ENCODE measurements at regions not wholly inside any gene's neighbourhood (a gene's known extent, or its start where the extent isn't known, plus 50 kb on each side); places are given as distances from the start of the nearest gene placed in this dataset.
"Not testable (repeated sequence)": the region's sequence is repeated elsewhere in the genome, so short reads cannot be mapped to it uniquely, and the experiment has no call there.

DNA sequence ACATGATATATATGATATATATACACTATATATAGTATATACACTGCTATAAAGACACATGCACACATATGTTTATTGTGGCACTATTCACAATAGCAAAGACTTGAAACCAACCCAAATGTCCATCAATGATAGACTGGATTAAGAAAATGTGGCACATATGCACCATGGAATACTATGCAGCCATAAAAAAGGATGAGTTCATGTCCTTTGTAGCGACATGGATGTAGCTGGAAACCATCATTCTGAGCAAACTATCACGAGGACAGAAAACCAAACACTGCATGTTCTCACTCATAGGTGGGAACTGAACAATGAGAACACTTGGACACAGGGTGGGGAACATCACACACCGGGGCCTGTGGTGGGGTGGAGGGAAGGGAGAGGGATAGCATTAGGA, 190.3 kb upstream of the BET1 start:
- TF ChIP-seq, protein P1, sequence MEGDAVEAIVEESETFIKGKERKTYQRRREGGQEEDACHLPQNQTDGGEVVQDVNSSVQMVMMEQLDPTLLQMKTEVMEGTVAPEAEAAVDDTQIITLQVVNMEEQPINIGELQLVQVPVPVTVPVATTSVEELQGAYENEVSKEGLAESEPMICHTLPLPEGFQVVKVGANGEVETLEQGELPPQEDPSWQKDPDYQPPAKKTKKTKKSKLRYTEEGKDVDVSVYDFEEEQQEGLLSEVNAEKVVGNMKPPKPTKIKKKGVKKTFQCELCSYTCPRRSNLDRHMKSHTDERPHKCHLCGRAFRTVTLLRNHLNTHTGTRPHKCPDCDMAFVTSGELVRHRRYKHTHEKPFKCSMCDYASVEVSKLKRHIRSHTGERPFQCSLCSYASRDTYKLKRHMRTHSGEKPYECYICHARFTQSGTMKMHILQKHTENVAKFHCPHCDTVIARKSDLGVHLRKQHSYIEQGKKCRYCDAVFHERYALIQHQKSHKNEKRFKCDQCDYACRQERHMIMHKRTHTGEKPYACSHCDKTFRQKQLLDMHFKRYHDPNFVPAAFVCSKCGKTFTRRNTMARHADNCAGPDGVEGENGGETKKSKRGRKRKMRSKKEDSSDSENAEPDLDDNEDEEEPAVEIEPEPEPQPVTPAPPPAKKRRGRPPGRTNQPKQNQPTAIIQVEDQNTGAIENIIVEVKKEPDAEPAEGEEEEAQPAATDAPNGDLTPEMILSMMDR (IDR thresholded peaks at IDR 0.05): not testable (repeated sequence)
- not testable (repeated sequence) for TF ChIP-seq POLR2A (IDR thresholded peaks at IDR 0.05)
